ENCODE measurements at regions not wholly inside any gene's neighbourhood (a gene's known extent, or its start where the extent isn't known, plus 50 kb on each side); places are given as distances from the start of the nearest gene placed in this dataset.

DNA sequence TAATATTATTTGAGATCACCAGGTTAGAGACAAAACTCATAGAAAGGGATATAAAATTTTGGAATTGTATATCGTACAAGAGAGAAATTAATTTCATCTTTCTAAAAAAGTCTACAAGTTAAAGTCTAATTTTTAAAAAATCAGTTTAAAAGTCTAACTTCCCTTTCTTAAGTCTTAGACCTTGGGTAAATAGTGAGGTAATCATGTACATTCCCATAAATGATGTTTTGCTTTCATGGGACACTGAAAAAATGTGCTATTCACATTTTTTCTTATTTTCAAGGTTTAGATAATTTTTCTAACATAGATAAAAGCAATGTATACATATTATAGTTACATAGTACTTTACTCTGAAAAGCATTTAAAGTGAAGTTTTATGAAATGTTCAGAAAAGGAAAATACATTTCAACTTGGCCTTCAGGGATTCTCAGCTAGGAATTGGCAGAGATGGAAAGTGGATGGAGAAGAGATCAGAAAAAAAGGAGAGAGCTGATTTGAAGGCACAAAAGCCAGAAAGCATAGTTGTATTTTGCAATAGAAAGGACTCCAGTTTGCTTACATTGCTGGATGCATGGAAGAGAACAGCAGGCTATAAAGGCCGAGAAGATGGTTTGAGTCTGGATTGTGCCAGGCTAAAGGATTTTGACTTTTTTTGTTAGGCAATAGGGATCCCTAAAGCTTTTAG lies 194.0 kb downstream of the CASP12 start:
- Histone ChIP-seq H3K36me3 (ENCODE audit: insufficient read depth, low read length) (no peaks in the 10 kb centered on the region), H3K4me2 (ENCODE audit: insufficient read depth, low read length) (peak overlapping the region; percentile 59; the same call in 1 of the 2 replicates), H3K27me3 (ENCODE audit: insufficient read depth, low read length, poor library complexity) (no peaks in the 10 kb centered on the region), H3K4me3 (ENCODE audit: low read depth in 1 of 2, low read length in 2 of 2) (peak overlapping the region in 1 of 2 experiments; percentile 49; a peak in 2 of 4 replicates), H3K9ac (ENCODE audit: low read depth, low read length) (peak overlapping the region; percentile 66), H3K4me1 (ENCODE audit: insufficient read depth, low read length) (peaks cover 55% of the 10 kb centered on the region), H3K9me3 (ENCODE audit: insufficient read depth, low read length, severe bottlenecking) (no peaks in the 10 kb centered on the region), H4K20me1 (ENCODE audit: insufficient read depth, low read length) (no peaks in the 10 kb centered on the region), H3K79me2 (ENCODE audit: insufficient read depth, low read length) (no peaks in the 10 kb centered on the region), H3K27ac (ENCODE audit: low read length) (peak overlapping the region; percentile 91), H2AFZ (ENCODE audit: low read depth, low read length) (peak overlapping the region; percentile 67)
- TF ChIP-seq, protein P1, sequence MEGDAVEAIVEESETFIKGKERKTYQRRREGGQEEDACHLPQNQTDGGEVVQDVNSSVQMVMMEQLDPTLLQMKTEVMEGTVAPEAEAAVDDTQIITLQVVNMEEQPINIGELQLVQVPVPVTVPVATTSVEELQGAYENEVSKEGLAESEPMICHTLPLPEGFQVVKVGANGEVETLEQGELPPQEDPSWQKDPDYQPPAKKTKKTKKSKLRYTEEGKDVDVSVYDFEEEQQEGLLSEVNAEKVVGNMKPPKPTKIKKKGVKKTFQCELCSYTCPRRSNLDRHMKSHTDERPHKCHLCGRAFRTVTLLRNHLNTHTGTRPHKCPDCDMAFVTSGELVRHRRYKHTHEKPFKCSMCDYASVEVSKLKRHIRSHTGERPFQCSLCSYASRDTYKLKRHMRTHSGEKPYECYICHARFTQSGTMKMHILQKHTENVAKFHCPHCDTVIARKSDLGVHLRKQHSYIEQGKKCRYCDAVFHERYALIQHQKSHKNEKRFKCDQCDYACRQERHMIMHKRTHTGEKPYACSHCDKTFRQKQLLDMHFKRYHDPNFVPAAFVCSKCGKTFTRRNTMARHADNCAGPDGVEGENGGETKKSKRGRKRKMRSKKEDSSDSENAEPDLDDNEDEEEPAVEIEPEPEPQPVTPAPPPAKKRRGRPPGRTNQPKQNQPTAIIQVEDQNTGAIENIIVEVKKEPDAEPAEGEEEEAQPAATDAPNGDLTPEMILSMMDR (IDR thresholded peaks at IDR 0.05; ENCODE audit: borderline replicate concordance, extremely low read depth, low read length, poor library complexity, severe bottlenecking) = no peak
- no peak for TF ChIP-seq EZH2 (IDR thresholded peaks at IDR 0.05; ENCODE audit: borderline replicate concordance, low read depth, low read length, severe bottlenecking)
- ATAC-seq (ENCODE audit: insufficient read depth, low read depth) (no peak), DNase-seq (no peak)

DNA sequence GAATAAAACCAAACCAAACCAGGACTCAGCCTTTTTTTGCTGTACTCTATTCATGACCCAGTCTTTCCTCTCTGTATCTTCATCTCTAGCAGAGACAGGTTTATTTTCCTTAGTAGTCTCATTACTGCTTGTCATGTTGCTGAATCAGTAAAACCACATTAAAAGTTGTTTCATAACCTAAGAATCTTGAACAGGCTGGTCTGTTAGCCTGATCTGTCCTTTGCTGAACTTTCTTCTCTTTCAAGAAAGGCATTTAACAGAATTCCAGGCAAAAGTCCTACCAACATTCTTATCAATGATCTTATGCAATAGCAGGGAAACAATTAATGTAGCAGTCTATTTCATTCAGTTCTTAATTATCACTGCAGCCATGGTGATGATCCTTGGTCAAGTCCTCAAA lies 197.7 kb downstream of the CASP12 start:
- peak overlapping the region; percentile 1; the same call in 1 of the 2 replicates for H3K4me2 ChIP-seq (ENCODE audit: insufficient read depth, low read length)
- ATAC-seq (ENCODE audit: insufficient read depth, low read depth) (peak; percentile 83), DNase-seq (no peak)
- peak overlapping the region; percentile 12; the same call in 1 of the 2 replicates for H2AFZ ChIP-seq (ENCODE audit: low read depth, low read length)
- H3K9me3 ChIP-seq (ENCODE audit: insufficient read depth, low read length, severe bottlenecking) = no peaks in the 10 kb centered on the region
- no peak overlapping the region for H3K9ac ChIP-seq (ENCODE audit: low read depth, low read length)
- H3K4me3 ChIP-seq (ENCODE audit: low read depth in 1 of 2, low read length in 2 of 2) = no peak overlapping the region
- TF ChIP-seq EZH2 (IDR thresholded peaks at IDR 0.05; ENCODE audit: borderline replicate concordance, low read depth, low read length, severe bottlenecking) = no peak
- TF ChIP-seq, protein P1 (IDR thresholded peaks at IDR 0.05; ENCODE audit: borderline replicate concordance, extremely low read depth, low read length, poor library complexity, severe bottlenecking) = no peak
- peaks cover 42% of the 10 kb centered on the region for H3K4me1 ChIP-seq (ENCODE audit: insufficient read depth, low read length)
- no peaks in the 10 kb centered on the region for H3K36me3 ChIP-seq (ENCODE audit: insufficient read depth, low read length)
- H3K27me3 ChIP-seq (ENCODE audit: insufficient read depth, low read length, poor library complexity) = no peaks in the 10 kb centered on the region
- H3K79me2 ChIP-seq (ENCODE audit: insufficient read depth, low read length) = no peaks in the 10 kb centered on the region
- H4K20me1 ChIP-seq (ENCODE audit: insufficient read depth, low read length) = no peaks in the 10 kb centered on the region
- peak overlapping the region; percentile 62 for H3K27ac ChIP-seq (ENCODE audit: low read length)

- H2AFZ ChIP-seq (ENCODE audit: low read depth, low read length) = no peak overlapping the region
- no peak for DNase-seq
- ATAC-seq (ENCODE audit: insufficient read depth, low read depth) = no peak
- no peaks in the 10 kb centered on the region for H3K79me2 ChIP-seq (ENCODE audit: insufficient read depth, low read length)
- no peaks in the 10 kb centered on the region for H3K36me3 ChIP-seq (ENCODE audit: insufficient read depth, low read length)
- peak overlapping the region; percentile 62 for H3K27ac ChIP-seq (ENCODE audit: low read length)
- H4K20me1 ChIP-seq (ENCODE audit: insufficient read depth, low read length) = no peaks in the 10 kb centered on the region
- H3K9ac ChIP-seq (ENCODE audit: low read depth, low read length) = no peak overlapping the region
- no peaks in the 10 kb centered on the region for H3K9me3 ChIP-seq (ENCODE audit: insufficient read depth, low read length, severe bottlenecking)
- peak overlapping the region; percentile 1; the same call in 1 of the 2 replicates for H3K4me2 ChIP-seq (ENCODE audit: insufficient read depth, low read length)
- TF ChIP-seq EZH2 (IDR thresholded peaks at IDR 0.05; ENCODE audit: borderline replicate concordance, low read depth, low read length, severe bottlenecking) = no peak
- TF ChIP-seq, protein P1 (IDR thresholded peaks at IDR 0.05; ENCODE audit: borderline replicate concordance, extremely low read depth, low read length, poor library complexity, severe bottlenecking) = no peak
- H3K4me3 ChIP-seq (ENCODE audit: low read depth in 1 of 2, low read length in 2 of 2) = no peak overlapping the region
- no peaks in the 10 kb centered on the region for H3K27me3 ChIP-seq (ENCODE audit: insufficient read depth, low read length, poor library complexity)
- peaks cover 36% of the 10 kb centered on the region for H3K4me1 ChIP-seq (ENCODE audit: insufficient read depth, low read length)
Observed at GRCh38 chr11:104699981-104700380, 198.3 kb downstream of the CASP12 start.

Measured in DND-41 (cell line).